Thoracic aorta (tissue), 2 donors: ENCODE measurements at regions not wholly inside any gene's neighbourhood (a gene's known extent, or its start where the extent isn't known, plus 50 kb on each side); places are given as distances from the start of the nearest gene placed in this dataset.

Experiments
- ATAC-seq: fragments of 150-250 bp; one replicate; pipeline ENCODE4 v1.8.0; 2017; ENCODE audit warnings: low read depth; ENCODE audit not compliant: insufficient number of reproducible peaks, low FRiP score
- DNase-seq: peaks from one replicate; pipeline ENCODE4 v3.0.0-alpha.2; 2020; ENCODE audit warnings: low spot score
- H3K27ac ChIP-seq, 2 donors: fragments of 200-600 bp; sonication (generic); 1 replicate in 1 of 2; 2 replicates in 1 of 2; pipeline ENCODE4 v1.5.1; 2016; ENCODE audit warnings: mild to moderate bottlenecking in 2 of 2, moderate library complexity in 2 of 2
- H3K27me3 ChIP-seq: fragments of 200-600 bp; sonication (generic); replicated peaks from 2 replicates; pipeline ENCODE4 v1.6.0; 2016; ENCODE audit warnings: mild to moderate bottlenecking; ENCODE audit not compliant: insufficient read depth
- H3K36me3 ChIP-seq: fragments of 200-600 bp; sonication (generic); one replicate; pipeline ENCODE4 v1.5.1; 2016
- H3K4me1 ChIP-seq, 2 donors: fragments of 200-600 bp; sonication (generic); 1 replicate in 1 of 2; 2 replicates in 1 of 2; pipeline versions ENCODE4 v1.5.1 to v1.6.0; 2016; ENCODE audit warnings: low read depth in 2 of 2, mild to moderate bottlenecking in 1 of 2; ENCODE audit not compliant: control insufficient read depth in 1 of 2
- H3K4me3 ChIP-seq: fragments of 200-600 bp; sonication (generic); 2 replicates; pipeline ENCODE4 v1.5.1; 2016; ENCODE audit warnings: mild to moderate bottlenecking
- H3K9me3 ChIP-seq: fragments of 200-600 bp; sonication (generic); 2 replicates; pipeline ENCODE4 v1.5.1; 2016
- TF ChIP-seq, protein P1 (sequence below): fragments of 200-600 bp; sonication (generic); IDR thresholded peaks from one replicate; pipeline ENCODE4 v1.5.1; 2019; ENCODE audit warnings: antibody characterized with exemption

DNA sequence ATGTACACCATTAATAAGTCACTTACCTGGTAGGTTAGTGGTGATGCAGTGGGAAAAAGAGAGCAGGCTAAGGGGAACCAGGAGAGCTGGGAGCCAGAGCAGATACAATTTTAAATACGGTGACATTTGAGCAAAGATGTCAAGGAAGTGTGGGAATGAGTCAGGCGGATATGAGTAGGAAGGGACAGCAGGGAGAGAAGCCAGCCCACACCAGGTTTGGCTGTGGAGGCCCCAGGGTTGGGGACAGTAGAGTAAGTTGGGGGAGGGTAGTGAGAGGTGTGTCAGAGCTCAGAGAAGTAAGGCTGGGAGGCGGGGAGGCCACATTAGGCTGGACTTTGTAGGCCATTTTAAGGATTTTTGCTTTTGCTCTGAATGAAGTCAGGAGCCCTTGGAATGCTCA lies 482.0 kb downstream of the DISC1 start:
- Histone ChIP-seq H3K36me3 (no peaks in the 10 kb centered on the region), H3K4me3 (no peak overlapping the region), H3K27ac (no peak overlapping the region), H3K4me1 (peaks cover 9 to 11% of the 10 kb centered on the region in 2 donors), H3K27me3 (no peaks in the 10 kb centered on the region), H3K9me3 (no peaks in the 10 kb centered on the region)
- DNase-seq (no peak), ATAC-seq (no peak)
- TF ChIP-seq, protein P1, sequence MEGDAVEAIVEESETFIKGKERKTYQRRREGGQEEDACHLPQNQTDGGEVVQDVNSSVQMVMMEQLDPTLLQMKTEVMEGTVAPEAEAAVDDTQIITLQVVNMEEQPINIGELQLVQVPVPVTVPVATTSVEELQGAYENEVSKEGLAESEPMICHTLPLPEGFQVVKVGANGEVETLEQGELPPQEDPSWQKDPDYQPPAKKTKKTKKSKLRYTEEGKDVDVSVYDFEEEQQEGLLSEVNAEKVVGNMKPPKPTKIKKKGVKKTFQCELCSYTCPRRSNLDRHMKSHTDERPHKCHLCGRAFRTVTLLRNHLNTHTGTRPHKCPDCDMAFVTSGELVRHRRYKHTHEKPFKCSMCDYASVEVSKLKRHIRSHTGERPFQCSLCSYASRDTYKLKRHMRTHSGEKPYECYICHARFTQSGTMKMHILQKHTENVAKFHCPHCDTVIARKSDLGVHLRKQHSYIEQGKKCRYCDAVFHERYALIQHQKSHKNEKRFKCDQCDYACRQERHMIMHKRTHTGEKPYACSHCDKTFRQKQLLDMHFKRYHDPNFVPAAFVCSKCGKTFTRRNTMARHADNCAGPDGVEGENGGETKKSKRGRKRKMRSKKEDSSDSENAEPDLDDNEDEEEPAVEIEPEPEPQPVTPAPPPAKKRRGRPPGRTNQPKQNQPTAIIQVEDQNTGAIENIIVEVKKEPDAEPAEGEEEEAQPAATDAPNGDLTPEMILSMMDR, result no peak

DNA sequence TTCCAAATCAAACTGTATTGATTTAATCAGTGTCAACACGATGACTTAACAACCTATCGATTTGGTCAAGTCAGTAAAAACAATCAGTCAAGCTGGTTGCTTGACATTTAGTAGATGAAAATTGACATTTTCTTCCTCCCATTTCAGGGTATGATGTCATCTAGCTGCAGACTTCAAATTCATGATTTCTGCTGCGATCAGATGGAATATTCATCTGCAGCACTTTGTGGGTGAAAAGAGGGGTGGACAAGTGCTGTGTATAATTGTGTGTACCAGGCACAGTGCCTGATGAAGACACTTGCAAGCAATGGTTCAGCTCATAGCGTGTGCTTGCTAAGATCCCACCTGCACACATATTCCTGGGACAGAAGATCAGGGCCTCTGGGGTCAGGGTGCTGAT lies 479.8 kb downstream of the DISC1 start:
- ATAC-seq (no peak), DNase-seq (no peak)
- Histone ChIP-seq H3K4me1 (peaks cover 0 to 3% of the 10 kb centered on the region in 2 donors), H3K27ac (no peak overlapping the region), H3K4me3 (no peak overlapping the region), H3K36me3 (no peaks in the 10 kb centered on the region), H3K27me3 (no peaks in the 10 kb centered on the region), H3K9me3 (no peaks in the 10 kb centered on the region)
- TF ChIP-seq, protein P1, result no peak

DNA sequence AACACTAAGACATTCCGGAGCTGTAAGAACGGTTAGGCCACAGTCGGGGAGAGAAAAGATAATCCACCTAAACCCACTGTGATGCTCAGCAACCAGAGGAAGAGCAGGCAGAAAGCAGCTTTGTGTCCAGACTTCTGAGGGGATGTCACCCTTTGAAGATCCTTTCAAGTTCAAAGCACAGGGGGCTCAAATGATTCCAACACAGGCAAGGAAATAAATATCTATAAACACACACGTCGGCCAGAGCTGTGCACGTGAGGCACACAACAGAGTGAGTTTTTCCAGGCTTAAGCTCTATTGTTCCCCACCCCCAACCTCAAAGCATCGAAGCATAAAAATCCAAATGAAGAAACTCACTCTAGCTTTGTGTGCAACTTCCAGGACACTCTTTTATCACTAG lies 479.0 kb downstream of the DISC1 start:
- no peak for ATAC-seq
- Histone ChIP-seq H3K9me3 (no peaks in the 10 kb centered on the region), H3K4me3 (no peak overlapping the region), H3K27me3 (no peaks in the 10 kb centered on the region), H3K4me1 (no peaks in the 10 kb centered on the region), H3K27ac (no peak overlapping the region), H3K36me3 (no peaks in the 10 kb centered on the region)
- TF ChIP-seq, protein P1, result no peak
- no peak for DNase-seq

DNA sequence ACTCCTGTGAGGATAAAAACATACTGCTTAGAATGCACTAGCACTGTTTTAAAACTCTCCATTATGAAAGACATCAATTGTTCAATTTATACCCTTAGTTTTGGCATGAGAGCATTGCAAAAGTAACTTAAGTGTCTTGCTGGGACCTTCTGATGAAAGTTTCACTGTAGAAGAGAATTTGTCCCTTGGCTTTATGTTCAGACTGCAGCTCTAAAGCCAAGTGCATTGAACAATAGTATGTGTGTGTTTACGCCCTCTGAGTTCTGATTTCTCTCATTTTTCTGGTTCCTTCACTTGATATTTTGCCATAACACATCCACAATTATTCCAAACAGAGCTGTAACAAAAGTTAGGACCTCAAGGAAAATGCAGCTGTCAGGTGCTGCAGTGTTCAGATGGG lies 474.6 kb downstream of the DISC1 start:
- TF ChIP-seq, protein P1, result no peak
- Histone ChIP-seq H3K27me3 (no peaks in the 10 kb centered on the region), H3K9me3 (no peaks in the 10 kb centered on the region), H3K27ac (no peak overlapping the region), H3K4me3 (no peak overlapping the region), H3K36me3 (no peaks in the 10 kb centered on the region), H3K4me1 (no peaks in the 10 kb centered on the region)
- no peak for DNase-seq
- ATAC-seq, result no peak

DNA sequence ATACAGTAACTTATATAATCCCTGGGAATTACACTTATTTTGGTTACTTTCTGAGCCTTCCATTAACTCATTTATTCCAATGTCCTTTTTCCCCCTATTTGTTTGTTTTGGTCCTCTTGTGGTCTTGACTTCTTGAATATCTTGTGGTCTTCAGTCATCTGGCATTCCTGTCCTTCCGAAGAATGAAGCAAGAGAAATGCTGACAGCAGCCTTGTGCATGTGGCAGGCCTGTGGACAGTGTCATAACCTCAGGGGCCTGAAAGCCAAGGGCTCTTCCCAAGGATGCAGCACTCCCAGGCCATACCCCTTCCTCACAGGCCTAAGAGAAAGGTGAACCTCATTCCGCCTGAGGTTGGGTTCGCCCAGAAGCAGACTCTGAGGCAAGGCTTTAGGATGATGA lies 470.2 kb downstream of the DISC1 start:
- ATAC-seq, result no peak
- Histone ChIP-seq H3K9me3 (no peaks in the 10 kb centered on the region), H3K4me3 (no peak overlapping the region), H3K36me3 (no peaks in the 10 kb centered on the region), H3K27me3 (no peaks in the 10 kb centered on the region), H3K27ac (no peak overlapping the region), H3K4me1 (no peaks in the 10 kb centered on the region)
- TF ChIP-seq, protein P1, result no peak
- DNase-seq, result no peak
